LNCAP (cell line): ENCODE measurements at regions not wholly inside any gene's neighbourhood (a gene's known extent, or its start where the extent isn't known, plus 50 kb on each side); places are given as distances from the start of the nearest gene placed in this dataset.

ENCODE experiments used
- TF ChIP-seq, protein P1 (sequence below): fragments of 450-650 bp; IDR thresholded peaks from 2 replicates; pipeline ENCODE4 v1.5.1; 2017; ENCODE audit warnings: mild to moderate bottlenecking

DNA sequence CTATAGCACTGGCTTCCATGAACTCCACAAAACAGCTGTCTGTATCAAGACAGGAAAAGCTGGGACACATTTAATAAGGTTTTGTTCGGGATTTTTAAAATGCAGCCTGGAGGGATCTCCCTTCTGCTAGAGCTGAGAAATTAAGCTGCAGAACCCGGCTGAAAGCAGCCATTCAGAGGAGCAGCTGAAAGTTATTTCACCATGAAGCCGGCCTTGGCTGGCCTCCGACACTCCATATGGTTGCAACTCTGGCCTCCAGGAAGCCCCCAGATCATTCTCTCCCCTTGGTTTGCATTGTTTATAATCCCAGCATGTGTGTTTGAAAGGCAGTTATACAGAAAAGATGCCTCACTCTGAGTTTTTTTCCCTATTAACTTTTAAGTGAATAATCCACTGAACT, 239.4 kb downstream of the SPATA18 start:
- TF ChIP-seq, protein P1, sequence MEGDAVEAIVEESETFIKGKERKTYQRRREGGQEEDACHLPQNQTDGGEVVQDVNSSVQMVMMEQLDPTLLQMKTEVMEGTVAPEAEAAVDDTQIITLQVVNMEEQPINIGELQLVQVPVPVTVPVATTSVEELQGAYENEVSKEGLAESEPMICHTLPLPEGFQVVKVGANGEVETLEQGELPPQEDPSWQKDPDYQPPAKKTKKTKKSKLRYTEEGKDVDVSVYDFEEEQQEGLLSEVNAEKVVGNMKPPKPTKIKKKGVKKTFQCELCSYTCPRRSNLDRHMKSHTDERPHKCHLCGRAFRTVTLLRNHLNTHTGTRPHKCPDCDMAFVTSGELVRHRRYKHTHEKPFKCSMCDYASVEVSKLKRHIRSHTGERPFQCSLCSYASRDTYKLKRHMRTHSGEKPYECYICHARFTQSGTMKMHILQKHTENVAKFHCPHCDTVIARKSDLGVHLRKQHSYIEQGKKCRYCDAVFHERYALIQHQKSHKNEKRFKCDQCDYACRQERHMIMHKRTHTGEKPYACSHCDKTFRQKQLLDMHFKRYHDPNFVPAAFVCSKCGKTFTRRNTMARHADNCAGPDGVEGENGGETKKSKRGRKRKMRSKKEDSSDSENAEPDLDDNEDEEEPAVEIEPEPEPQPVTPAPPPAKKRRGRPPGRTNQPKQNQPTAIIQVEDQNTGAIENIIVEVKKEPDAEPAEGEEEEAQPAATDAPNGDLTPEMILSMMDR = no peak

DNA sequence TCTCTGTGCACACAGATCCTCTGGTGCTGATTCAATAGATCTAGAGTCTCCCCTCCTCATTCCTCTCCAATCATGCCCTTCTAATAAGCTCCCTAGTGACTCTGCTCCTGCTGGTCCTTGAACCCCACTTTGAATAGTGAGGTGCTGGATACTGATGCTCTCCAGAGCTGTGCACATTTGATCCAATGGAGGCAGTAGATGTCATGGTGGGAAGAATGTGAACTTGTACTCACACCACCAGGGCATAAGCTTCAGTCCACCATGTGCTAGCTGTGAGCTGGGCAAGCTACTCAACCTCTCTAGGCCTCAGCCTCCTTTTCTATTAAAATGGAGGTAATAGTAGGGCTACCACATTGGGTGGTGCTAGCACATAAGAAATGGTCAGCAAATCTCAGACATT, 241.1 kb downstream of the SPATA18 start:
- TF ChIP-seq, protein P1 = no peak

DNA sequence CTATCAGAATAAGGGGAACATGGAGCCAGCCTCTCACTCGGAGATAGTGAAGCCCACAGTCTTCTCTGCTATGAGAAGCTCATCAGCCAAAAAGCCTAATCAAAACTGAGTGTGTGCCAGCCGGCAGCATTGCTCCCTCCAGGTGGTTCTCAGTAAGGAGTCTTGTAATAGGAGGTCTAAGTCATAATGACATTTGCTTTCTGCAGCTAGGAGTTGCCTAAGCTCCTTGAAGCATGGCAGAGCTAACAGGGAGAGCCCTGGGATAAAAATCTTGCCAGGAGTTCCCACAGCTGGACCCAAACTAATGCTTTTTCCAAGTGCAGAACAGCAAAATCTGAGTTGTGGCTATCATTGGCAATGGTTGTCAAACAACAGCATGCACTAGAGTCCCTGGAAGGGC, 245.2 kb downstream of the SPATA18 start:
- TF ChIP-seq, protein P1 = no peak

DNA sequence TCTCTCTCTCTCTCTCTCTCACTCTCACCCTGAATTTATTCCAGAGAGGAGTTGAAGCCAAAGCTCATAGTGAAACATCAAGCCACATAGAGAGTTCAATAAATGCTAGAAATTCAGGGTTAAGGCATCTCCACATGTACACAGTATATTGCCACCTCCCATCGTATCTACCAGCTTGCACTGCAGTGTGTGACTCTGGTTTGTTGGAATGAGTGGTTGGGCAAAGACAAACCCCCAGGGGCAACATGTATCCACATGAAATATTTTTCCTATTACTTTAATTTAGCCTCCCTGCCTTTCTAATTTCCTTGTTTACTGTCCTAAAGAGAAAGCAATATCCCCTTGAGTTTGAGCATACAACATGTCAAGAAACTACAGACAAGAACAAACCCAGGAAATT, 247.3 kb downstream of the SPATA18 start:
- TF ChIP-seq, protein P1 = no peak

DNA sequence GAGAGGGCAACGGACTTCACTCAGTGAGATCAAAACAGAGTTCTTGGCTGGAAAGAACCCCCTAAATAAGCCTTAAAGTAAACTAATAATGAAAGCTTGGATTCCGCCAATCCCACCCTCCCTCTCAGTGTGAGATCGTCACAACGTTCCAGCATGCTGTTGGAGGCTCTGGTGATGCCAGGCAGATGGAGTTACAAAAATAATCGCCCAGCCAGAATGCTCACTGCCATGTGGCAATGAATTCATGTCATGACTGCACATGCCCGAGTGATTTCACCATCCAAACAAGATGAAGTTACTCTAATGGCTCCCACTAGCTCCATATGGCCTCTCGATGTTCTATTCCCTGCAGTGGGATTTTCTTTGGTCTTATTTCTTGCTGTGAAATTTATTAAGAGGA, 248.0 kb downstream of the SPATA18 start:
- TF ChIP-seq, protein P1 = no peak

DNA sequence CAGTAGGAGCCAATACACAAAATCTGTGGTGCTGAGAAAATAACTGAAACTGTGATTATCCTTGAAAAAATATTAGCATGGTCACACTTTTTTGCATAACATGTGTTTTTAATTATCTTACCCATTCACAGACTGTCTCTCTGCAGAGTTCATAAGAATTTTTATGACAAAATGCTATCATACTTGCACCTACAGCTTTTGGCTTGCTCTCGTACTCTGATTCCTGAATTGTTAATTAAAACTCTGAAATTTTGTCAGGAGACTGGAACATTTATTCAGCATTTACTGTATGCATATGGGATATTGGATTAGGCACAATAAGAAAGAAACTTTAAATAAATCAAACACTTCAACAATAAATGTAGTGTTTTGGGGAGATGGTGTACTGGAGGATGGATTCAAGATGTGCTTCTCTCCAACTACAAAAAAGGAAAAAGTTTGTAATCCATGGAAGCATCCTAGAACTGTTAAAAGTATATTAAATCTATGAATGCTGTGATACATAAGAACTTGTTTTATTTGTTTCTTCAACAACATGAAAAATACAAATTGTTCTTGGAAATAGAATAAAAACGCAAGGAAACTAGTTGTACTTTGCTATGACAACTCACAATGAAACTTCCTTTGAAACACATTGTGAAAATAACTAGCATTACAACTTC, 260.5 kb downstream of the SPATA18 start:
- TF ChIP-seq, protein P1 = no peak

DNA sequence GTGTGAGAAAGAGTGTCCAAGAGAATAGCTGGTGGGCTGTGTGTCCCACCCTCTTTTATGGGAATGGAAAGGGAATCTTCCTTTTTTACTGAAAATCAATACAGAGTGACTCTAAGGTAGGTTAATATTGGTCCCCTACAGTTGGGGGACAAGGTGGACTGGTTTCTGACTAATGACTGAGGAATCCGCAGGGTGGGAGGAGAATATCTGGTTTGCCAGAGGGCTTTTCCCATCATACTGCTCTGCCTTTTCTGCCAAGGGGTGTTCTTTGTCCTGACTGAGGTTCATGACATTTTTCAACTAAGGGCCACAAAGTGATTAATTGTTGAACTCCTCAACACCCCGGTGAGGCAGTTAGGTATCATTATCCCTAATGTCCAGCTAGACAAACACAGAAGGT, 261.6 kb downstream of the SPATA18 start:
- TF ChIP-seq, protein P1 = no peak

DNA sequence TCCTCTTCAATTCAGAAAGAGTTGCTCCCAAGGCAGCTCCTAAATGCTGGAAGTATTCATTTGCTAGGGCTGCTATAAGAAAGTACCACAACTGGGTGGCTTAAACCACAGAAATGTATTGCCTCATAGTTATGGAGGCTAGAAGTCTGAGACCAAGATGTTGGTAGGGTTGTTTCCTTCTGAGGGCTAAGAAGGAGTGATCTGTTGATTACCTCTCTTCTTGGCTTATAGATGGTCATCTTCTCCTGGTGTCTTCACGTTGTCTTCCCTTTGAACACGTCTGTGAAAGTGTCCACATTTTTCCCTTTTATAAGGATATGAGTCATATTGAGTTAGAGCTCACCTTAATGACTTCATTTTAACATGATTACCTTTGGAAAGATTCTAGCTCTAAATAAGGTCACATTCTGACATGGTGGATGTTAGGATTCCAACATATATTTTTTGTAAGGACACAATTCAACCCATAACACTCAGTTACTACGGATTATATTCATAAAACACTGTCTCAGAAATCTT, 266.3 kb downstream of the SPATA18 start:
- TF ChIP-seq, protein P1 = no peak
